AG09309 (cell line): ENCODE measurements at regions not wholly inside any gene's neighbourhood (a gene's known extent, or its start where the extent isn't known, plus 50 kb on each side); places are given as distances from the start of the nearest gene placed in this dataset.

Experiments
- DNase-seq: peaks from one replicate; pipeline ENCODE4 v3.0.0-alpha.2; 2010; ENCODE audit warnings: low read depth
- H3K4me3 ChIP-seq: 2 replicates; pipeline ENCODE4 v1.5.1; 2011; ENCODE audit warnings: mild to moderate bottlenecking, low read depth, low read length, moderate library complexity; ENCODE audit not compliant: control insufficient read depth
- TF ChIP-seq, protein P1 (sequence below): IDR thresholded peaks from 2 replicates; pipeline ENCODE4 v1.5.1; 2011; ENCODE audit warnings: mild to moderate bottlenecking, low read depth, low read length, inconsistent platforms; ENCODE audit not compliant: insufficient read depth, control insufficient read depth; ENCODE audit errors: missing control alignments

DNA sequence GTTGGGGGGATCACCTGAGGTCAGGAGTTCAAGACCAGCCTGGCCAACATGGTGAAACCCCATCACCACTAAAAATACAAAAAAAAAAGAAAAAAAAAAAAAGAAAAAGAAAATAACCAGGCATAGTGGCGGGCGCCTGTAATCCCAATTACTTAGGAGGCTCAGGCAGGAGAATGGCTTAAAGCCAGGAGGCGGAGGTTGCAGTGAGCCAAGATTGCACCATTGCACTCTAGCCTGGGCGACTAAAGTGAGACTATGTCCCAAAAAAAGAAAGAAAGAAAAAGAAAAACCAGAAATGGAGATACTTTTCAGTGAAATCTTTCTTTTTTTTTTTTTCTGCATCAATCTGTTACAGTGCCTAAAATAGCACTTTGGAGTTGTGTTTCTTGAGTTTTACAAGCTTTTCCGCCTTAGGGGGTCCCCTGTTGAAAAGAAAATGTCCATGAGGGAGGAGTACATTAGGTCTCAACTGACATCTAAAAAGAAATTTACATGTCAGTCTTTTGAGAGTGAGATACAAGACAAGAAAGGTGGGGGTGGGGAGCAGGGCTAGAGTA is 82.9 kb upstream of the VASH1 start:
- DNase-seq = no peak
- TF ChIP-seq, protein P1, sequence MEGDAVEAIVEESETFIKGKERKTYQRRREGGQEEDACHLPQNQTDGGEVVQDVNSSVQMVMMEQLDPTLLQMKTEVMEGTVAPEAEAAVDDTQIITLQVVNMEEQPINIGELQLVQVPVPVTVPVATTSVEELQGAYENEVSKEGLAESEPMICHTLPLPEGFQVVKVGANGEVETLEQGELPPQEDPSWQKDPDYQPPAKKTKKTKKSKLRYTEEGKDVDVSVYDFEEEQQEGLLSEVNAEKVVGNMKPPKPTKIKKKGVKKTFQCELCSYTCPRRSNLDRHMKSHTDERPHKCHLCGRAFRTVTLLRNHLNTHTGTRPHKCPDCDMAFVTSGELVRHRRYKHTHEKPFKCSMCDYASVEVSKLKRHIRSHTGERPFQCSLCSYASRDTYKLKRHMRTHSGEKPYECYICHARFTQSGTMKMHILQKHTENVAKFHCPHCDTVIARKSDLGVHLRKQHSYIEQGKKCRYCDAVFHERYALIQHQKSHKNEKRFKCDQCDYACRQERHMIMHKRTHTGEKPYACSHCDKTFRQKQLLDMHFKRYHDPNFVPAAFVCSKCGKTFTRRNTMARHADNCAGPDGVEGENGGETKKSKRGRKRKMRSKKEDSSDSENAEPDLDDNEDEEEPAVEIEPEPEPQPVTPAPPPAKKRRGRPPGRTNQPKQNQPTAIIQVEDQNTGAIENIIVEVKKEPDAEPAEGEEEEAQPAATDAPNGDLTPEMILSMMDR = no peak
- no peak overlapping the region for H3K4me3 ChIP-seq

DNA sequence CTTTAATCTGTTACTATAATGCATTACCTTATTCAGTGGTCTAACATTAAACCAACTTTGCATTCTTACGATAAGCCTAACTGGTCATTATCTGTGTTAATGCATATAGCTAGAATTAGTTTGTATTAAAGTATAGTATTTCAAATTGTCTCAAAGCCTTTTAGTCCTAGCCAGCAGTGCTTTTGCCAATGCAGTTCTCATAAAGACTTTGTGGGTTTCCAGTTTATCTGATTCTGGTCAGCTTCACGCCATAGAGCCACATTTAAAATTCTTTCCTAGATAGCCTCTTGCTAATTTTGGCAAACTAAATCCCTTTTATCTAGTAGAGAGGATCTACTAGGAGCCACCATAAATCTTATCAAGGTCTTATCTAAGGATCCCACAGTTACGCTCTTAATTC is 78.9 kb upstream of the VASH1 start:
- TF ChIP-seq, protein P1 = no peak
- no peak for DNase-seq
- H3K4me3 ChIP-seq = no peak overlapping the region

DNA sequence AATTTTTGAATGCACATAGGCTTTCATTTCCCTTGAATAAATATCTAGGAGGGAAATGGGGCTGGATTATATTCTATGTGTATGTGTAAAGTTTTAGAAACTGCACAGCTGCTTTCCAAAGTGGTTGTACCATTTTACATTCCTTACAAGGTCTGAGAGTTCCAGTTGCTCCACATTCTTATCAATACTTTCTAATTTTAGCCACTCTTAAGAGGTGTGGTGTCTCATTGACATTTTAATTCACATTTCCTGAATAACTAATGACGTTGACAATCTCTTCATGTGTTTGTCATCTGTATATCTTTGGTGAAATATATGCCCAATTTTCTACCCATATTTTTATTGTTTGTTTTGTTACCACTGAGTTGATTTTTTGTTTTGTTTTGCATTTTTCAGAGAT is 74.6 kb upstream of the VASH1 start:
- no peak overlapping the region for H3K4me3 ChIP-seq
- DNase-seq = no peak
- TF ChIP-seq, protein P1 = no peak

DNA sequence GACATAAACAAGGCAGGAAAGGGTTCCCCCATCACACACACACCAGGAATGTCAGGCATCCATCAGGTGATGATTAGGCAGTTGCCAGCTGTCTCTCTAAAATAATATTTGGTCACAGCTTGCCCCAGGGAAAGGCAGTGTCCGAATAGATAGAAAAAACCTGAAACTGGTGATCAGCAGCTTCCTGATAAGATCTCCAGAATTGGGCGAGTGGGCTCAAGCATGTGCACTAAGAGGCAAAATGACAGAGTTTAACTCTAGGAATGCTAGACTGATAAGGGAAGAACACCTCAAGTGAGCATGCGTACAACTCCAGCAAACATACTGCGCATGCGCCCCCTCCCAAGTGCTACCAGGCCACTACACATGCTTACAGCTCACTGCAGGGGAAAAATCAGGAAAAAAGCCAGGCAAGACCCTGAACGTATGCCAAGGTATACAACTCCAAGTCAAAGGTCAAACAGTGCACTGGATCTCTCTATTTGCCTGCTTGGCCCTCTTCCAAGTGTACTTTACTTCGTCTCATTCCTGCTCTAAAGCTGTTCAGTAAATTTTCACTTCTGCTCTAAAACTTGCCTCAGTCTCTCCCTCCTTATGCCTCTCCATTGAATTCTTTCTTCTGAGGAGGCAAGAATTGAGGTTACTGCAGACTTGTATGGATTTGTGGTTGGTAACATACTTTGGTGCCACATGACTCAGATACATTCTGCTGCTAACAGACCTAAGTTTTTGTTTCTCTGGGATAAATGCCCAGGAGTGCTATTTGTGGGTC is 73.5 kb upstream of the VASH1 start:
- TF ChIP-seq, protein P1 = no peak
- no peak for DNase-seq
- H3K4me3 ChIP-seq = no peak overlapping the region

DNA sequence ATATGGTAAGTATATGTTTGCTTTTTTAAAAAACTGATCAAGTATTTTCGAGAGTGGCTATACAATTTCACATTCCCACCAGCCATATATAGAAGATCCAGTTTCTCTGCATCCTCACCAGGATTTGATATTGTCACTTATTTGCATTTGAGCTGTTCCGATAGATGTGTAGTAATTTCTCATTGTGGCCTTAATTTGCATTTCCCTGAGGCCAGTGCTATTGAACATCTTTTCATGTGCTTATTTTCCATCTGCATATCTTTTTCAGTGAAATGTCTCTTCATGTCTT is 72.9 kb upstream of the VASH1 start:
- H3K4me3 ChIP-seq = no peak overlapping the region
- TF ChIP-seq, protein P1 = no peak
- no peak for DNase-seq

DNA sequence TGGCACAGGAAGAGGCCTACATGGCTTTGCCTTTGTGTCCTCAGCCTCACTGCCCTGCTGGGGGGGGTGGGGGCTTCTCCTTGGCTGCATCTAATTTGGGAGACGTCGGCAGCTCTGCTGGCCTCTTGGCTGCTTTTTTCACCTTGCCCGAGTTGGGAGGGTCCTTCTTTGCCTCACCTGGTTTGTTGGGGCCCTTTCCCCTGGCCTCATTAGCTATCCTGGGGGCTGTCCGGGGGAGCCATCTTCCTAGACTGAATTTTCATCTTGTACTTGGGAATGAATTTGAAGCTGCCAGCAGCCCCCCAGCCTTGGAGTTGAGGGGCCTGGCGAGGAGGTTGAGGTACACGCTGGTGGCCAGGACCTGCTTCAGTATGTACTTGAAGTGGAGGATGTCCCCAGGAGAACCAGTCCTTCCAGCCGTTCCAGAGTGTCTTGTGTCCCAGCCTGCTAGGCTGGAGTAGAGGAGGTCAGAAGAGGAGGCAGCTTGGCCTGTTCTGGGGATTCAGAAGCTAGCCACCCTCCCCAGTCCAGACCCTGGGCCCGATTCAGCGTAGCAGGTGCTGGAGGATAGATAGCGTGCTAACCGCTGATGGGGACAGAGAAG is 70.7 kb upstream of the VASH1 start:
- DNase-seq = no peak
- TF ChIP-seq, protein P1 = no peak

More for the DNA sequence above, 70.7 kb upstream of the VASH1 start:
- H3K4me3 ChIP-seq = no peak overlapping the region
